ENCODE measurements at regions not wholly inside any gene's neighbourhood (a gene's known extent, or its start where the extent isn't known, plus 50 kb on each side); places are given as distances from the start of the nearest gene placed in this dataset.
A peak's percentile ranks its signal among the peaks of the same experiment; 100 is the strongest.

- DNase-seq (ENCODE audit: low spot score) = no peak
Observed at GRCh38 chr3:80055306-80055705, 287.5 kb upstream of the ROBO1 start.

GRCh38 chr3:80052271-80052670 is 284.5 kb upstream of the ROBO1 start:
- DNase-seq (ENCODE audit: low spot score) = no peak

- DNase-seq (ENCODE audit: low spot score) = no peak
Observed at GRCh38 chr3:80051602-80051962, 283.8 kb upstream of the ROBO1 start.

DNA sequence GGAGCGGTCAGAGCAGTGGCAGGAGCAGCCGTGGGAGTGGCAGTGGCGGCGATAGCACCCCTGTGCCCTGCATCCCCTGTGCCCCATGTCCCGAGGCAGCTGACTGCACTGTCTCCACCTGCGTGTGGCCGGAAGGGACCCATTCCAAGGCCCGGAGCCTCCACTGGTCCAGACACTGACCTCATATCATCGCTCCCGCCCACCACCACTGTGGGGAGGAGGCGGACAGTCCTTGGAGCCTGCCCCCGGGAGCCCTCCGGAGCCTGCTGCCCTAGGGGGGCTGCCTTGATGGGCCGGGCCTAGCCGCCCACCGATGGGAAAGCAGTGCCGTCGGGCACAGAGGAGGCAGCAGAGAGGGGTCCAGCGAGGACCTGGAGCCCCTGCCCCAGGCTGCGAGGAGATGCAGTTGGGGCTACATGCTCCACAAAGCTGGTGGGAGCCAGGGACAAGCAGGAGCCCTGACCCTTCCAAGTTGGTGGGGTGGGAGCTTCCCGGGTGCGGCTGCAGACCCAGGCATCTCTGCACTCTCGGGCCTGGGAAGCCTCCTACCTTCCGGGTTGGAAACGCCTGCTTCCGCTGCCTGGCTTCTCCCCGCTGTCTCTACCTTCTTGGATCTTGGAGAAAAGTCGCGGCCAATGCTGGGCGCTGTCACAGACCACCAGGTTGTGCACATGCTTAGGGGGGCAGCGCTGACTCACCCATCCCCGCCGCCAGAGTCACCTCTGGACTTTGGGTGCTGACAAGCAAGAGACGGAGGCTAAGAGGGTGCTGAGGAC is 283.2 kb upstream of the ROBO1 start:
- DNase-seq (ENCODE audit: low spot score) = no peak

DNA sequence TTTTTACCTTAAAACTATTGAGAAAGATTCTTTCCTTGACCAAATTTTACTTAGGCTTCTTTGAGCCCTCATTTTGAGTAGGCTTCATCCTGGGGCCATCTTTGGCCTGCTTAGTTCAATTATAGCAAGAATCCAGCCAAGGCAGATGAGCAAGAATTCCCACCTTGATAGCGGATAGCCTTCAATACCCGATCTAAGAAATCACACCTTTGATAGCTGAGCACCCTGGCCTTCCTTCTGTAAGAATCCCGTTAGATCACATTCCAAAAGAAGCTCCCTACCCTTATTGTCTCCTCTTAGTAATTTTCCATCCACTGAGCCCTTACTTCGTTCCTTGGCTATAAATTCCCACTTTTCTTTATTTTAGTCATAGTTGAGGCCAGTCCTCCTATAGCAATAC is 275.4 kb upstream of the ROBO1 start:
- no peak for DNase-seq (ENCODE audit: low spot score)

- no peak for DNase-seq (ENCODE audit: low spot score)
Observed at GRCh38 chr3:80040067-80040466, 272.3 kb upstream of the ROBO1 start.

DNA sequence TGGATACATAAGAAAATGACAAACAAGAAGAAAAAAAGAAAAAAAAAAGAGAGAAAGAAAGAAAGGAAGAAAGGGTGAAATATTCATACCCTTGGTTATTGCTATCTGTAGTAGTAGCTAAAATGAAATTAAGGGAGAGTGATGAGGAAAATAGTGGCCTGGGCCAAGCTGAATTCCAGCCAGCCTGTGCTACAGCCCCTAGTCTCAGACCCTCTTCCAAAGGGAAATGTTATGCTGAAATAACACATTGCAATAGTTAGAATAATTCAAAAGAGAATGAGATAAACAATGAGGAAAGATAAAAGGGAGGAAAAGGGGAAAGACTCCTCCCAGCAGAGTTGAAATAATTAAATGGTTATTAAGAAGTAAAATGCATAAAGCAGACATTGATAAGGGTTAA is 268.4 kb upstream of the ROBO1 start:
- no peak for DNase-seq (ENCODE audit: low spot score)

DNA sequence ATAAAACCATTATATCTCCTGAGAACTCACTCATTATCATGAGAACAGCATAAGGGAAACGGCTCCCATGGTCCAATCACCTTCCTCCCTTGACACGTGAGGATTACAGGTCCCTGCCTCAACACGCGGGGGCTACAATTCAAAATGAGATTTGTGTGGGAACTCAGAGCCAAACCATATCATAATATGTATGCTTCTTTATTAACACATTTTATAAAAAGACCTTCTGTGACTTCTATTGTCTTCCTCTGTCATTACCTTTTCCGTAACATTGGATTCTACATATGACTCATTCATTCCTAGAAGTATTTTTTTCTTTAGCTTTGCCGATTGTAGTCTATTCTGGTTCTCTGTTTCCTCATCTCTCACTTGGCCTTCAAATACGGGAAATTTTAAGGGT is 267.2 kb upstream of the ROBO1 start:
- no peak for DNase-seq (ENCODE audit: low spot score)

GRCh38 chr3:80023010-80023409 is 255.2 kb upstream of the ROBO1 start:
- DNase-seq (ENCODE audit: low spot score) = no peak

DNA sequence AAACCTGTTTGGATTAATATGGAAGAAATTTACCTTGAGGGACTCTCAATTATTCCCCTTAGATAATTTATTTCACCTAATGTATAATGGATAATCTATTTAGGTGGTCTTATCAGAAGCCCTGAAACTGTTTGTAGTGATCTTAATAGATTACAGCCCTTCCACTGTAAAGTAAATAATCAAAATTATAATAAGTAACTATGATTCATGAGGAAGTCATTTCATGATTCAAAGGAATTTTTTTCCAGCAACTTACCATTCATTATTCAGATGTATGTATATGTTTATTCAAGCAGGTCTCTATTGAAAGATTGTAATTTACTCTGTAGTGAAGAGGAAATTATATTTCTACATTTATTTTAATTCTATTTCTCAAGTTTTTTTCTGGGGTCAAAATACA is 250.6 kb upstream of the ROBO1 start:
- no peak for DNase-seq (ENCODE audit: low spot score)

DNA sequence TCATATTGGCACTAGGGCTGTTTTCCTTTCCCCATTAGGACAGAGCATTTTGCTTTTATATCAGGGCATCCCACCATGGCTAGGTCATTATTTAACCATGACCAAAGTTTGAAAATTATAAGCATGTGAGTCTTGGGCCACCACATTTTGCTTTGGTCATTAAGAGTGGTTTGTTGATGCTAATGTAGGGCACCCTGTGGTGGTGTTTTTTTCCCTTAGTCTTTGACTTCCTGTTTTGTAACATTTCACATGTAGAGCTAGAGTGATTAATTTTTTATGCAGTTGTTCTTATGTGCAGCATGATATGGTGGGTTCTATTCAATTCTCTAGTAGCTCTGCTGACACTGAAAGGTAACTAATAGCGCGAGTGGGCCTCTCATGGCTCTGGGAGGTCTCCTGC is 249.6 kb upstream of the ROBO1 start:
- DNase-seq (ENCODE audit: low spot score) = no peak

DNA sequence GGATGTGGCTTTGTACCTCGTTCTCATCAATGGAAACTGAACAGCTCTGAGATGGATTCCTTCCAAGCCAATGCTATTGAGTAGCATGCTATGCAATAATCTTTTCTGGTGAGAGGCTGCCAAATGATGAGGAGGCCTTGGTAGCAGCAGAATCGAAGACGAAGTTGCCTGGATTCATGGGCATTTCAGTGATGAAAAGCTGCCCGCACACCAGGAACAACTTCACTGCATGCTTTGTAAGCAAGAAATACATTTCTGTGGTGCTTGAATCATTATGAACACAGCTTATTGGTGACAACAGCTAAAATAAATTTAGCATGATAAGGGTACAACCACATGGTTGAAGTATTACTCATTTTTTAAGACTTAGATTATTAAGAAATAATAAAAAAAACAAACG is 246.8 kb upstream of the ROBO1 start:
- no peak for DNase-seq (ENCODE audit: low spot score)

GRCh38 chr3:80010021-80010571 is 242.3 kb upstream of the ROBO1 start:
- no peak for DNase-seq (ENCODE audit: low spot score)

- no peak for DNase-seq (ENCODE audit: low spot score)
Observed at GRCh38 chr3:80007522-80007921, 239.7 kb upstream of the ROBO1 start.

DNA sequence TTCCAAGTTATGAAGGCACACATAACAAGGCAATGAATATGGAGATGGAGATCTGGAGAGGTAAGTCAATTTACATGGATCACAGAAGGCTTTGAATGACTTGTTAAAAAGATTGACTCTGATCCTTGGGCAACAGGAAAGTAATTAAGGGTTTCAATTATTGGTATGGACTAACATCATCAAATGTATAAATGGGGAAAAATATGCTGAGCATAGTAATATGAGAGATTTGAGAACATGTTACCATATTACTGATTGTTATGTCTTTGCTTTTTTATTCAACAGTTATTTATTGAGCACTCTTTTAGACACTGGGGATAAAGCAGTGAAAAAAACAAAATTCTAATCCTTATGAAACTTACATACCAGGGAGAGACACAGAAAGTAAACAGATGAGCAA is 238.5 kb upstream of the ROBO1 start:
- no peak for DNase-seq (ENCODE audit: low spot score)

DNA sequence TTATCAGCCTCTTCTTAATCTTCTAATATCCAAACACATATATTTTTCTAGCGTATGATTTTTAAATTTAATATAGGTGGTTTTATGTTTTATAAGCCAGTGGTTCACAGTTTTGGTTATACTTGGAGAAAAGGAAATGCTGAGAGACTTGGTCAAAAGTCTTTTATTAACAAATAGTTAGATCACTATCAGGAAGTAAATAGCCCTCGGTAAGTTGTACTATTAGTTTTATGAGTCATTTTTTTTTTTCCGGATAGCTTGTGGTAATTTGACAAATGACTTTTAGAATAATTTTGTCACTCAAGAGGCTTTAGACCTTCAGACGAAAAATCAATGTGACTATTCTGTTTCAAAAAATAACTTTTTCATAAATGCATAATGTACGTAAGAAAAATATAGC is 232.2 kb upstream of the ROBO1 start:
- peak; percentile 11 for DNase-seq (ENCODE audit: low spot score)

DNA sequence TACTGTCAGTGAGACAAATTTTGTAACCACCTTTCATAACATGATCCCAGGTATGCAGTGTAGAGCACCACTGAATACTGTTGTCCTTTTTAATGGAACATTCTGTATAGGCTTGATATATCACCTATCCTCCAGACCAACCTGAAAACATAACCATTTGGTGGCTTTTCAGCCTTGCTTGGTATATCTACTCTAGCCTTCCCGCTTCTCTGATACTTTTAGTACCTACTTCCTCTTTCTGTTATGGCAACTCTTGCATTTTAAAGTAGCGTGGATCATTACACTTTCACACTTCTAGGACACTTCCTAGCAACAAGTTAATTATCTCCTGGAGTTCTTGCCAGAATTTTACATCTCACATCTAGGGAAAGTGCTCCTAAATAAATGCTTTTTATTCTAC is 226.6 kb upstream of the ROBO1 start:
- DNase-seq (ENCODE audit: low spot score) = no peak

DNA sequence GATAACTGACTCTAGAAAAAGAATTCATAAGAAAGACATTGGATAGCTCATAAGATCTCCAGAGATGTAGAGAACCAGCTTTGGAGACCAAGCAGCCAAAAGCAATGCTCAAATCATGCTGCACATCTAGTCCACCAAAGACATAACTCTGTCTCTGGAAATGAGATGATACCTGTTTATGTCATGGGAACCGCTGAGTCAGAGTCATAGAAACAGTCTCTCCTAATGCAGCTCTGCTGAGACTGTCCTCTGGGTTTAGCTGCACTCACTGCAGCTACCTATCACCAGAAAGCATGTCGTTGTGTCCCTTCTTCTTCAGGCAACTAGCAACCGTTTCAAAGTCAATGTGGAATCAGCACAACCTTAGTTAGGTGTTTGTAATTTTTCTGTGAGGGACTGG is 218.5 kb upstream of the ROBO1 start:
- DNase-seq (ENCODE audit: low spot score) = no peak

- no peak for DNase-seq (ENCODE audit: low spot score)
Observed at GRCh38 chr3:79985816-79986215, 218.0 kb upstream of the ROBO1 start.

DNA sequence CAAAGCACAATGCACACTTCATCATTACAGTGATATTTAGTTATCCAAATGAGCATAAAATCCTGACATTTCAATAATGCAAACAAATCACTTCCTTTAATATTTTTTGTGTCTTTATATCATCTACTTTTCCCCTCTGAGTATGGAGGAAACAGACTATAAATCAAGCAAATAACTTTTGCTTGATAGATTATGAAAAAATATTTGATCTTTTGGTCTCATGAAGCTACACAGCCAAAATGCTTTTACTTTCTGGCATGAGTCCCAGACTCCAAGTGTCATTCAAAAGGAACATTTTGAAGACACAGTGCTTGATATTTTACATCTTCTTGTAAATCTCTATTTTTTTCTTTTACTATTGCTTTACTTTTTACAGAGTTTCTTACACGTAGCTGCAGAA is 215.3 kb upstream of the ROBO1 start:
- no peak for DNase-seq (ENCODE audit: low spot score)

- no peak for DNase-seq (ENCODE audit: low spot score)
Observed at GRCh38 chr3:79979990-79980389, 212.2 kb upstream of the ROBO1 start.

- DNase-seq (ENCODE audit: low spot score) = no peak
Observed at GRCh38 chr3:79976466-79976865, 208.7 kb upstream of the ROBO1 start.

DNA sequence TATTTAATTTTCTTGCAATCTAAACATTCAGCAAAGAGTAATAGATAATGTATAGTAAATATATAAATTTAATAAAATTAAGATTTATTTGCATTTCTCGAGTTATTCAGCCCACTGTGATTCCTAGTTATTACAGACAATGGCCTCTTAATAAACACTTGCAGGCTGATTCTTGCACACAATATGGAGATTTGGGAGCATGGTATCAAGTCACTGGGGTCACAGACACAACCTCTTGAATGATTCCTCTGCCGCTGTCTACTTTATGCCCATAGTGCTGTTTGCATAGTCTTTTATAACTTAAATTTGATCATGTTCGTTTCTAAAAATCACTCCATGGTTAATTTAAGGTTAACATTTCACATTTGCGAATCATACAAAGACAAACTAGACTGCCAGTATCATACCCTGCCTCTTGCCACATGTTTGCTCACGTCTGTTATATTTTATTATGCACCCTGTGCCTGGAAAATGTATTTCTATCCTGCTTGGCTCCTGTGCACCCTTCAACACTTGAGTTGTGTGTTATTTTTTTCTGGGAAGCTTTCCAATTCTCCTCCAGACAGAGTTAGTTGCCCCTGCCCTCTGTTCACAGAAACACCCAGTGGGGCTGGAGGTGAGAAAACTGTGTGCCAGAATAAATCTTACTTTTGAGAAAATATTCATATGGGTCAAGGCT is 206.3 kb upstream of the ROBO1 start:
- DNase-seq (ENCODE audit: low spot score) = no peak

Data from HT-29 (cell line).